ENCODE measurements at regions not wholly inside any gene's neighbourhood (a gene's known extent, or its start where the extent isn't known, plus 50 kb on each side); places are given as distances from the start of the nearest gene placed in this dataset.
"Not testable (repeated sequence)": the region's sequence is repeated elsewhere in the genome, so short reads cannot be mapped to it uniquely, and the experiment has no call there.

DNA sequence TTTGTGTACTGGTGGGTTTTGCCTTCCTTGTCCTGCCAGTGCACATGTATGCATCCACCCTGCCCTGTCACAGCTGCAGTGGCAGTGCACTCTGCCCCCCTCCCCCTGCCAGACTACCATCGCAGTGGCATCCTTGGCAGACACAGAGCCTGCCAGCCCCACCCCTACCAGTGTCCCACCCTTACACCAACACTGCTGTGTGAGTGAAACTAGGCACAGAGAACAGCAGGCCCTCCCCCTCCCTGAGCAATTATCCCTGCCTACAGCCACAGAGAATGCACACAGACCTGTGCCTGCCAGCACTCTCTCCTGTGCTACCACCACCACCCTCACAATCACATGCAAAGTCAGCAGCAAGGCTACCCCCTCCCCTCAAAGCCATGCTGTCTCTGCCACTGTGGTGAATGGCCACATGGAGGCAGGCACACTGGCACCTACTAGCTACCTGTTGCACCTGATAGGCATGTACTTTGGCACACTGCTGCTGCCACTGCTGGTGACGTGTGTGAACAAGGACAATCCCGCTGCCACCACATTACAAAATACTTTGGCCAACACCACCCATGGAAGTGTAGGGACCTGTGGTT, 239.8 kb downstream of the CALCRL start:
- in situ Hi-C loops (cut with HindIII; ENCODE audit: low sequenced_read_pairs): no loop called here
- no peak for DNase-seq (ENCODE audit: low spot score)

DNA sequence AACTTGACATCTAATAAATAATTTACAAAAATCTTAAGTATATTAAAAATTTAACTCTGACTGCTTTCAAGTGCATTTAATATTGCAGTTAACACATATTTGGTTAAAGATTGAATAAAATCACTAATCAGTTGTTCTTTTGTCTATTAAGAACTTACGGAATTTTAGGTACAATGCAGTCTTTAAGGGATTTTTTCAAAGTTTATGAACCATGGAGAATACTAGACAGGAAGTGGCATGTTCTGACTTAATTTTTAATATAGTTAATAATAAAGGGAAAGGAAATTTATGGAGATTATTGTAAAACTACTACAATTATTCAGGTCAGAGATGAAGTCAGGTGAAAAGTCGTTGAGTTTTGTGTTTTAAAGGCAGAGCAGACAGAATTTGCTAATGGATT, 240.9 kb downstream of the CALCRL start:
- no peak for DNase-seq (ENCODE audit: low spot score)
- in situ Hi-C loops (cut with HindIII; ENCODE audit: low sequenced_read_pairs): no loop called here

DNA sequence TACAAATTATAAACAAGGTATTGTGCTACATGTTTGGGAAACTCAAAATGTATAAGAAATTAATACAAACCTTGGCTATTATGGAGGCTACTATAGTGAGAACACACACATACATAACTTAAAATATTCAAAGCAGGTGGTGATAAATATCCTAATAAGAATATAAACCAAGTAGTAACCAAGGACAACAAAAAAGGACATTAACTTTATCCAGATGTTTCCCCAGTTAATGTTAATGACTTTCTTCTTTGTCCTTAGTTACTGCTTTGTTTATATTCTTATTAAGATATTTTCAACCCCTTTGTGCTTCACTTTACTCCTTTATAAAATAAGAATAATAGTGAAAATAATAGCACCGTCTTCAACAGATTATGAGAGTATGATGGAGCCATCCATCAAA, 241.6 kb downstream of the CALCRL start:
- in situ Hi-C loops (cut with HindIII; ENCODE audit: low sequenced_read_pairs): no loop called here
- DNase-seq (ENCODE audit: low spot score): no peak

DNA sequence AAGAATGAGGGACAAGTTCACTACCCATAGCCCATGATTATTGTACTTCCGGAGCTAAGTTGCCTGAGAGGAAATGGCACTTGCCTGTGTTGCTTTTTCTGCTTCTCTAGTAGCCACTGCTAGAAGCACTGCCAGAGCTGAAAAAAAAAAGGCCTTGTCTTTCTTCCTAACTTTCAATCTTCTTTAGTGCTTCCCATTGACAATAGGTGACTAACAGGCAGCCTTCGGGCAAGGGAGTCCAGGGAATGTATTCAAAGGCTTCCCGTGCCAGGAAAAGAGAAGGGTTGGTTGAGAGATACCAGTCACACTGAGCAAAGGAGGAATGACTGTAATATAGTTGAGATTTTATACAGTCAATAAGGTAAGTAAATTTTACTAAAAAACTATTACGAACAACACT, 242.0 kb downstream of the CALCRL start:
- DNase-seq (ENCODE audit: low spot score): no peak
- in situ Hi-C loops (cut with HindIII; ENCODE audit: low sequenced_read_pairs): no loop called here

DNA sequence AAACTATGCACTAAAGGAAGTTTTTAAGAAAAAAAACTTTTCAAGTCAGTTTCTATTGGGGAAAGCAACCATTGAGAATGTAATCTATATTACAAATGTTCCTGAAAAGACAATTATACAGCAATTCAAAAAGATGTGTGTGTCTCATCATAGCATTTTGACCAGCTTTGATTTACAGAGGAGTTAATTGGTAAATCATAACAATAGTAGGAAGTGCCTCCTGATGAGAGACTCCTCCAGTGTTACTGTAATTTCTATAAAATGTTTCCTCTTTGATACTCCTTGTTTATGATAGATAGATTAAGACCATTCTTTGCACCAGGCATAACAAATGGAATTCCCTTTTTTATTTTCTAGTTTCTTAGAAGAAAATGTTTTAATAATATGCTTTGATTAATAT, 249.9 kb downstream of the CALCRL start:
- in situ Hi-C loops (cut with HindIII; ENCODE audit: low sequenced_read_pairs): no loop called here
- no peak for DNase-seq (ENCODE audit: low spot score)

DNA sequence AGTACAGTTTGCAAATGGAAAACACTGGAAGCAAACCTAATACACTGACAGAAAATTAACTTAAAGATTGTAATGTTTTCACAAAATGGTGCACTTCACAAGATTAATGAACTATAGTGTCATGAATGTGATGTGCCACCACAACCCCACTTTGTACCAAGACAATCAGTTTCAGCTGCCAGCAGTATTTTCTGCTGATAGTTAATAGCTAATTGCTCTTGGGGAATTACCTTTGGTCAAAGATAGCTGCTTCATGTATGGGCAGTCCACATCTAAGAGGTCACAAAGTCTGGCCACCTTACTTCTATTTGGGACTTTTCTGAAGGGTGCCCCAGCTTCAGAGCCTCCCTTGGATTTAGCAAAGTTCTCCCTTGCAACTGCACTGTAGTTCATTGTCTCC, 254.0 kb downstream of the CALCRL start:
- DNase-seq (ENCODE audit: low spot score): no peak
- in situ Hi-C loops (cut with HindIII; ENCODE audit: low sequenced_read_pairs): no loop called here

DNA sequence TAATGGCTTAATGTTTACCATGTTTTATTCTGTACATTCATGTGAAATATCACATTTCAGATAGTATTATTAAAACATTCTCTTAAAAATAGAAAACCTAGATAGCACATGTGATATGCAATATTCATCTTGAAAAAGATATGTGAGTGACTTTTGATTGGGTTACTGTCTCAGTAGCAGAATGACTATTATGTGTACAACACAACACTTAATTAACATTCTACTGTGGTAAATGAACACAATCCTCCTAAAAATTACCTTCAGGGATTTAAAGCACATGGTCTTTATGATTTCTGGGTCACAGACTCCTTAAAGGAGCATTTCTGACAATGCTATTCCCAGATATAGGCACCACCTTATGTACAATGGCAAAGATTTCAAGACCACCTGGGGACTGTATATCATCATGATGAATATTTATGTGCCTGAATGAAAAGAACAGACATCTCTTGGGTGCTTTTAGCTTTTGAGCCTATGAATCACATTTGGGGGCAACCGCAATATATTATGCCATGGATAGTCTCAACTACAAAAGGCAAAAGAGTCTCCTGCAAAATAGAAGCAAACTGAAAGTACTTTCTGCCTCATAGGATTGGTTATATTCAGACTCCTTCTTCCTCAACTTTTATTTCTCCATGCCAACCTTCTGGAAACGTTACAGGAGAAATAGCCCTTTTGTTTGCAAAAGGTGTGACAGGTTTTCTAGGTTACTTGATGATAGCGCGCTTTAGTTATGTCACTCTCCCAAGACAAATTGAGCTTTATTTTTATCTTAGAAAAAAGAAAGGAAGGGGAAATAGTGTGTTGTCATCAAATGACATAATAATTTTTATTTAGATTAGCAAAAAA, 259.0 kb downstream of the CALCRL start:
- no peak for DNase-seq (ENCODE audit: low spot score)
- in situ Hi-C loops (cut with HindIII; ENCODE audit: low sequenced_read_pairs): no loop called here

DNA sequence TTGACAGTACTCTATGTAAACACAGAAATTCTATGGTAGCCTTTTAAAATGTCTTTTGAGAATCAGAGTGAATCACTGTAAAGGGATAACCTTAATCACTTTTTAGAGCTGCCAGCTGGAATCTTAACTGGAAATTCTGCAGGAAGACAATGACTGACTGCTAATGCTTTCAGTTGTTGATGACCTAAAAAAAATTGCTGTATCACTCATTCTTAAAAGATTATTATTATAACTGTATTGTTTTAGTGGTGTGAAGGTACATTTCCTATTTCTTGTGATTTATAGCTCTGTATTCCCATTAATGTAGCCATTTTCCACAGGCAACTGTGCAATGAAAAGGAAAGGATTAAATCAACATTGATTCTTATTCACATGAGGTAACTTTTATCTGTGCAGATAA, 260.5 kb downstream of the CALCRL start:
- DNase-seq (ENCODE audit: low spot score): no peak
- in situ Hi-C loops (cut with HindIII; ENCODE audit: low sequenced_read_pairs): no loop called here

DNA sequence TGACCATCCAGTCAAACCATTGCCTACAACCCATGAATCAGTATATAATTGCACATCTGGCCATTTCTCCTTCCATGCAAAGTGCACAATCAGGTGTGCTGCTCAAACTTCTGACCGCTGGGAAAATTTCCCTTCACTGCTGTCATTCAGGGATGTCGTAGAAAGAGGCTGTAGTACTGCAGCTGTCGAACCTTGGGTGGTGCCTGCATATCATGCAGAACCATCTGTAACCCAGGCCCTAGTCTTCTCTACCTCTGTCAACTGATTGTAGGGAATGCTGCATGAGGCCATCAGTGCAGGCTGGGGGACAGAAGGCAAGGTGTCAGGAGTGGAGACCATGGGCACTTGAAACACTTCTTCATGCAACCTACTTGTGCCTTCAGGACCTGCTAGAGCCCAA, 267.5 kb downstream of the CALCRL start:
- in situ Hi-C loops (cut with HindIII; ENCODE audit: low sequenced_read_pairs): no loop called here
- DNase-seq (ENCODE audit: low spot score): no peak

DNA sequence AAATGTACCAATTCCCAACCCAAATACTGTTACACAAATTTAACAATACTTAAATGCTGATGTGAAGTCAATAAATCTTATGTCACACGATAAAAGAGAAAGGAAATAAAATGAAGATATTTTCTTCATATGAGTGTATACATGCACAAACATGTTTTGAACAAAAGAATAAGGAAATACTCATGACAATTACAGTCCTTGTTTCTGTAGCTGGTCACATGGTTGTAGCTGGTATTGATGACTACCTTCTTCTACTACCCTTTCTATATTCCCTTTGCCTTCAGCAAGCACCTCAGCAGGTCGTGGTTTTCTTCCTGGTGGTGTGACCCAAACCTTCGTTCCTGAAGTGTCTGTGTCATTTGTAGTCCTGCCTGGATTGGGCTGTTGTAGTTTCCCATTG, 269.2 kb downstream of the CALCRL start:
- in situ Hi-C loops (cut with HindIII; ENCODE audit: low sequenced_read_pairs); DNase-seq (ENCODE audit: low spot score): not testable (repeated sequence)

DNA sequence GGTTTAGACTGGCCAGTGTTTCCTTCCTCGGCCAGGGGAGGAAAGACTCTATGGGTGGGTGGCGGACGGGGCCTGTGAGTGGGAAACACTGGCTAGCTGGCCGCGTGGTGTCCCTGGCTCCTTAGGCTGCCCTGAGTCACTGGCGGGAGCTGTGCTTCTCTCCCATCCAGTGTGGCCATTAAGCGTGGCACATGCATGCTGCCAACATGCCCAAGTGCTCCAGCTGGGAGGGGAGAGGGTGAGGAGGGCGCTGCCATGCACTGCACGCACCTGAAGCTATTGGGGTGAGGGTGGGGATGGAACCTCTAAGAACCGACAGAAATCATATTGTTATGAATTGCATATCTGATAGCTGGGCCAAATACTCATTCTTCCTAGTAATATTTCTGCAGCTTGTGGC, 270.8 kb downstream of the CALCRL start:
- no peak for DNase-seq (ENCODE audit: low spot score)
- in situ Hi-C loops (cut with HindIII; ENCODE audit: low sequenced_read_pairs): no loop called here

DNA sequence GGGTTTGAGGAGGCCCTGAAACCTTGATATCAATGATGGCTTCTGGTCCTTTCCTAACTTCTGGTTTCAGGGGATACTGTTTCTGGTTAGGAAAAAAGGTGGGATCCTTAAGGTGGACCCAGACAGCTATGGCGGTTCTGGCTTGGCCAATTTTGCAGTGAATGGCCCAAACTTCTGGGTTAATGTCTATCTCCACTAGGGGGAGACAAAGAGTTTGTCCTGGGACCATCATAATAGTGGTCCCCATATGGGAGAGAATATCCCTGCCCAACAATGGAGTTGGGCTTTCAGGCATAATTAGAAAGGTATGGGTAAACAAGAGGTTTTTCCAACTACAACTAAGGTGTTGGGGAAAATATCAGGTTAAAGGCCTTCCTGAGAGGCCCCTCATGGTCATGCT, 273.5 kb downstream of the CALCRL start:
- in situ Hi-C loops (cut with HindIII; ENCODE audit: low sequenced_read_pairs): no loop called here
- no peak for DNase-seq (ENCODE audit: low spot score)

DNA sequence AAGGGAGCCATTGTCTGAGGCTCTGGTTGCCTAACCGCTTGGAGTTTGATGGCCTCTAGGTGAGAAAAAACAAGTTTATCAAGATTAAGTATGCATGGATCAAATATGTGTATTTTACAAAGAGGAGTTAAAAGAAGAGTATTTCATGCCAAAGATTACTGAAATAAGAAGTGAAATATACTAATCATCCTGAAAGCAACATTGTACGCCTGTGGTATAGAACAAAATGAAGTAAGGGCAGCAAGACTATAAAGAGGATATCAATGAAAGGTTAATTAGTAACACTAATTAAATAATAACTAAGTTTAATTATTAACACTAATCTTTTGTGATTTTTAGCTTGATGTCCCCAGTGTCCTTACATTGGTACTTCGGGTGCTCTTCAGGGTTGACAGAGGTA, 276.7 kb downstream of the CALCRL start:
- in situ Hi-C loops (cut with HindIII; ENCODE audit: low sequenced_read_pairs): no loop called here
- DNase-seq (ENCODE audit: low spot score): no peak

DNA sequence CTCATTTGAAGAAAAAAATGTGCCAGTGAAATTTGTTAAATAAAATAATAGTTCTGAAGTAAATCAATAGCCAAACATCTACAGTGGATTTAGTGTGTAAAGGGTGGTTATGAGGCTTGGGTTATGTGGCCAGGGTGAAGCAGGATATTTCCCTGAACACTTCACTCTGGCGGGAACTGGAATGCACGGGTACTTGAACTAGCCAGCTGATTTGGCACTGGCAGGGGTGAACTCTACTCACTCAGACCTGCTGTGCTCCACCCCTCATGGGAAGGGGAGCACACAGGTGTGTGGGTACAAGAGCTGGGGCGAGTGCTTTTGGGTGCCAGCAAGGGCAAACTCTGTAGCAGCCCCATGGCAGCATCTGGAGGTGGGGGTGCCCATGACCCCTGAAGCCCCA, 278.2 kb downstream of the CALCRL start:
- no peak for DNase-seq (ENCODE audit: low spot score)
- in situ Hi-C loops (cut with HindIII; ENCODE audit: low sequenced_read_pairs): no loop called here

DNA sequence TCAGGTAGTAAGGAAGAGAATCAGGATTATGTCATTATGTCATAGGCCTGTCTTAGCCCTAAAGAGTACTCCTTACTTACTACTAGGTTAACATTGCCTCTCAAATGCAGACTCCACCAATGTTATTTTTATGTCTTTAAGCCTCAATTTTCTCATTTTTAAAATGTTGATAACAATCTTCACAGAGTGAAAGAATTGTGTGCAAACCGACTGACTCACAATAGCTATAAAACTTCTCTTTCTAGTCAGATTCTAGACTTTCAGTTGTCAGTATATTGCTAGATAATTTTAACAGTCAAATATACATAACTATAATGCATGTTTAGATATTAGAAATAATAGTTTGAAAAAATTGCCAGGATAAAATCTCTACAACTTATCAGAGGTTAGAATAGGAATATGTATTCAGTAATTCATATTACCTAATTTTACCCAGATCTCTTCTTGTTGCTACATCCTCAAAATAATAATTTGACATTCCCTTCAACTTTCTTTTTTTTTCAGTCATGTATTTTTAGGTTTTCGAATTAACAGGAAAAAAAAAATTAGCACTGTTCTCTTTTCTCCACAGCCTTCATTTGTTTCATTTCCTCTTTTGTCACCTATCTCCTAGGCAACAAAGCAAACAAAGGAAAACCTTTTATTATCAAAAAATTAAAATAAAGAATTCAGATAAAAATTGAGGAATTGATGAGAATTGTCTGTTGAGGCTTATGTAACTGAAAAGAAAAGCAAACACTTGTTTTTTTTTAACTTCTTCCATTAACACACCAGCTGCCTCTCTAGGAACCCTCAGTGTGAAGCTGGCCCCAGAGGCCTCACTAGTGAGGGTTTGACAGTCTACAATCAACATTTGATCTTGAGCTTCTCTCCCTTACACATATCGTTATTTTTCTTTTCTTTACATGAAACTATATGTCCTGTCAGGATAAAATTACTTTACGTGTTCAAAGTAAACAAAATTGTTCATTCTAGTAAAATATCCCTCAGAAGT, 279.0 kb downstream of the CALCRL start:
- in situ Hi-C loops (cut with HindIII; ENCODE audit: low sequenced_read_pairs): no loop called here
- no peak for DNase-seq (ENCODE audit: low spot score)

DNA sequence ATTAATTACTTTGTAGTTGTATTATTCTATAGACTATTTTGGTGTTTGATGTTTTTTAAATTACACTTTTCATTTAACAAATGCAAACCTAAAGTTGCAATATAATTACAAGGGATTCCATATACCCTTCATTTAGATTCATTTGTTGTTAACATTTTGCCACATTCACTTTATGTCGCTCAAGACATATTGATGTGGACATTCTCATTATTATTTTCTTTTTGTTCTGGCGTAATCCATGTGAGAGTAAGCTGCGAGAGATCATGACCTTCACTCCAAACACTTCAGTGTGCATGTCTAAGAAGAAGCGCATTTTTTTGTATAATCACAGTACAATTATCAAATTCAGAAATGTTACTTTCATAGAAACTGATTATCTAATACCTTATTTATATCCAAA, 280.6 kb downstream of the CALCRL start:
- DNase-seq (ENCODE audit: low spot score): no peak
- in situ Hi-C loops (cut with HindIII; ENCODE audit: low sequenced_read_pairs): no loop called here

DNA sequence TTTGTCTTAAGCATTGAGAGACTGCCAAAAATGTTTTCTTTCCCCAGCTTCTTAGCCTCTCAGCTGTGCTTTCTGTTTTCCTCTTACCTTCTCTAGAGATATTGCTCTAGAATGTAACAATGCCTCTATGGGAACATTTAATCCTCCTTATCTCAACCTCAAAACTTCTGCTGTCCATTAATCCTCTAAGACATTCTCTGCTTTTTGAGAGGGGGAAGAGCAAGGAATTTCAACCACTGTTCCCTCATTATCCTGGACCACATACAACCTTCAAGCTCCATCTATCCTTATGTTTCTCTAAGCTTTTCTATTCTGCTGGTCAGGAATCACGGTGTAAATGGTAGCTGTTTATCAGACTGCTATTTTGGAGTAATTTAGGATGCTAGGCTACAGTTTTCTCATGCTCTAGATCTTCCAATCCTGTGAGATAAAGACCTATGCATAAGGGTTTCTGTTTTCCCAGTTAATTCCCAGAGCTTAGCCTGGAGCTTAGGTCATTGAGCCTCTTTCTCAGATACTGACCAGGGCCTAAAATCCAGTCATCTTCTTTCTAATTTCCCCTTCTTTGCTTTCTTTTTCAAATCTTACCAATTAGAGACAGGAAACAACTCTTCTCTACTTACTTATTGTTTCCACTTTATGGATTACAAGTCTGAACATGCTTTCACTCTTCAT, 282.0 kb downstream of the CALCRL start:
- in situ Hi-C loops (cut with HindIII; ENCODE audit: low sequenced_read_pairs): no loop called here
- no peak for DNase-seq (ENCODE audit: low spot score)

DNA sequence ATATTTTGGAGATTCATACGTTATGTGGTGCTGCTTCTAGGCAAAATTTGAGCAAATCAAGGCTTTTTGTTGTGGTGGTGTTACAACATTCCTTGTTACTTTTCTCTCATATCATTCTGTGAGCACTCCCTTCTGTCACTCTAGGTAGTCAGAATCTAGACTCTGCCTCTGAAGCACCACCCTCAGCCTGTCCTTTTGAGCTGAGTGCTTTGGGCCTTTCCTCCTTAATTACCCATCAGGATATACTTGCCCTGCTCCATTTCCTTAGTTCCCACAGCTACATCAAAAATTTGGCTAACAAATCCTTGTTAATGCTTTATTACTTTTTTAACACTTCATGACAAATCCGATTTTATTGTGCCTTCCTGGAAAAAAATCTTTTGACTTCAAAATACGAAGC, 289.6 kb downstream of the CALCRL start:
- DNase-seq (ENCODE audit: low spot score): no peak
- in situ Hi-C loops (cut with HindIII; ENCODE audit: low sequenced_read_pairs): no loop called here

DNA sequence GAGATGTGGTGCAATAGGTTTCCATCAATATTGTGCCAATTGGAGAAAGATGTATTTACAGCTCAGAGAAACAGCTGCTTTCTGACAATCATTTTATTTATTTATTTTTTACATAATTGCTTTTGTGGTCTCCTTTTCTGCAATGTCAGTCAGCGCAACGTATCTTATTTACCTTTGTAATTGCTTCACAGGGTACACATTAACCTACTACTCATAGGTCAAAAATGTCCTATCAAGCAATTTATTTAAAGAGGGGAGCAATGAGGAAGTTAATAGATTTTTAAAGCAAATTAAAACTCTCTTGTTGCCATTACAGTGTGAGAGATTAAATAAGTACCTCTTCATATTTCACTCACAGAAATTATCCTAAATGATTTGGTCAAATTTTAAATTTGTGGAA, 291.0 kb downstream of the CALCRL start:
- in situ Hi-C loops (cut with HindIII; ENCODE audit: low sequenced_read_pairs): no loop called here
- no peak for DNase-seq (ENCODE audit: low spot score)
